ENCODE measurements at regions not wholly inside any gene's neighbourhood (a gene's known extent, or its start where the extent isn't known, plus 50 kb on each side); places are given as distances from the start of the nearest gene placed in this dataset.

- H3K9ac ChIP-seq (ENCODE audit: low read depth, low read length): no peak overlapping the region
Observed at GRCh38 chr5:116654925-116655324, 80.3 kb upstream of the SEMA6A start.

DNA sequence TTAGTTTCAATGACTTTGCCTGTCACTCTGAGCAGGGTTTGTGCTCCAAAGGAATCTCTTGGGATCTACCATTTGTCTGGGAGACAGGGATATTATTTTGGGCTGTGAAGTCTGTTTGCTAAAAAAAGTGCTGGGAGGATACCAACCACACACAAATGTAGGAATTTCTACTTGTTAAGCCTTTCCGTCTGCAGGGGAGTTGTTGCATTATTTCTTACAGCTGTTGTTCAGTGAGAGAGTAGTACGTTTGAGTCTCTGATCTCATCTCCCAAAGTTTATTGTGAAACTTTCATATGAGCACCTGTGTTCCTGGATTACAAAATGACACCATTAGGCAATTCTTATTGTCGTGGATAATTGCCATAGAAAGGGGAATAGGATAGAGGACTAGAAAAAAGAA, 78.3 kb upstream of the SEMA6A start:
- Histone ChIP-seq H3K27ac (ENCODE audit: low read depth, low read length) (peak overlapping the region; percentile 83), H3K4me3 (ENCODE audit: low read depth, low read length) (peak overlapping the region; percentile 28; the same call in 1 of the 2 replicates), H3K9ac (ENCODE audit: low read depth, low read length) (no peak overlapping the region), H3K36me3 (ENCODE audit: control insufficient read depth, insufficient read depth, low read length) (no peaks in the 10 kb centered on the region), H3K27me3 (ENCODE audit: control insufficient read depth, insufficient read depth, low read length) (no peaks in the 10 kb centered on the region), H3K4me1 (ENCODE audit: control insufficient read depth, insufficient read depth, low read length) (peaks cover 59% of the 10 kb centered on the region), H3K9me3 (ENCODE audit: control insufficient read depth, insufficient read depth, low read length) (no peaks in the 10 kb centered on the region)

More at GRCh38 chr5:116654925-116655324, 80.3 kb upstream of the SEMA6A start:
- Histone ChIP-seq H3K4me3 (ENCODE audit: low read depth, low read length) (no peak overlapping the region), H3K36me3 (ENCODE audit: control insufficient read depth, insufficient read depth, low read length) (no peaks in the 10 kb centered on the region), H3K27ac (ENCODE audit: low read depth, low read length) (peak overlapping the region; percentile 42), H3K9me3 (ENCODE audit: control insufficient read depth, insufficient read depth, low read length) (no peaks in the 10 kb centered on the region), H3K4me1 (ENCODE audit: control insufficient read depth, insufficient read depth, low read length) (peaks cover 59% of the 10 kb centered on the region), H3K27me3 (ENCODE audit: control insufficient read depth, insufficient read depth, low read length) (no peaks in the 10 kb centered on the region)

DNA sequence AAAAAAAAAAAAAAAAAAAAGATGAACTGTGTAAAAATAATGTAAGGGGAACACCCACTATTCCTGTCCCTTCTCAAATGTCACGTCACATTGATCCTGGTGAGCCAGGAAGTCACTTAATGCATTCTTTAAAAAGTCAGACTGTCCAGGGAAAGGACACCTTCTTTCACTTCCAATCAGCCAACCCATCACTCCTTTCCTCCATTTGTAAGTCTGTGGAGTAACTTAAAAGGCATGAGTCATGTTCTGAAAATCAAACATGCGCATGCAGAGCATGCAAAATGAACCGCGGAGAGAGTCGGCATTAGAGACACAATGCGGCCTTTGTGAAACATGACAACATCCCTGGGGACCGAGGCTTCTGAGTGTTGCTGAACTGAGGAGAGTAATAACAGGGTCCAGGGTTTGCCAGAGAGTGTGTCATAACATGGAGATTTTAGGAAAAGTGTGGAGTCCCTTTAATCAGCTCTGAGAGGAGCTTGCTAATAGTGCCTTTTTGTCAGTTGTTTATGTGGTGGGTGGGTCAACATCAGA, 77.6 kb upstream of the SEMA6A start:
- Histone ChIP-seq H3K36me3 (ENCODE audit: control insufficient read depth, insufficient read depth, low read length) (no peaks in the 10 kb centered on the region), H3K27me3 (ENCODE audit: control insufficient read depth, insufficient read depth, low read length) (no peaks in the 10 kb centered on the region), H3K9ac (ENCODE audit: low read depth, low read length) (peak overlapping the region; percentile 40), H3K27ac (ENCODE audit: low read depth, low read length) (peak overlapping the region; percentile 83), H3K4me1 (ENCODE audit: control insufficient read depth, insufficient read depth, low read length) (peaks cover 59% of the 10 kb centered on the region), H3K4me3 (ENCODE audit: low read depth, low read length) (peak overlapping the region; percentile 28), H3K9me3 (ENCODE audit: control insufficient read depth, insufficient read depth, low read length) (no peaks in the 10 kb centered on the region)

DNA sequence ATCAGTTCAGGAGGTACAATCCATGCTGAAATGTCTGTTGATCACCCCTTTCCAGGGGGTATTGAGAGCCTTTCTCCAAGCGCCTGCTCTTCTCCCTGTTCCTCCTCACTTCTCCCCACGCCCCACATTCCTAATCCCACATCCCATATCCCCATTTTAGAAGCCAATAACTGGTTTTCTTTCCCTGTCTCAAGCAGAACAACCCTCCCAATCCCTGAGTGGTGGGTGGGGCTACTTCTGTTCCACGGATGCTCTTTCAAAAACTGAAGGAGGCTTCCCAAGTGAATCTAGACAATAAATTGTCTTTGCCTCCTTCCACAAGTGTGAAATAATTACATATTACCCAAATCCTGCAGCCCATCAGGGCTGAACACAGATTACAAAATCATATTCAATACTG, 77.0 kb upstream of the SEMA6A start:
- no peak overlapping the region for H3K4me3 ChIP-seq (ENCODE audit: low read depth, low read length)
- peak overlapping the region; percentile 83 for H3K27ac ChIP-seq (ENCODE audit: low read depth, low read length)
- H3K9ac ChIP-seq (ENCODE audit: low read depth, low read length): no peak overlapping the region; the same call in 1 of the 2 replicates

DNA sequence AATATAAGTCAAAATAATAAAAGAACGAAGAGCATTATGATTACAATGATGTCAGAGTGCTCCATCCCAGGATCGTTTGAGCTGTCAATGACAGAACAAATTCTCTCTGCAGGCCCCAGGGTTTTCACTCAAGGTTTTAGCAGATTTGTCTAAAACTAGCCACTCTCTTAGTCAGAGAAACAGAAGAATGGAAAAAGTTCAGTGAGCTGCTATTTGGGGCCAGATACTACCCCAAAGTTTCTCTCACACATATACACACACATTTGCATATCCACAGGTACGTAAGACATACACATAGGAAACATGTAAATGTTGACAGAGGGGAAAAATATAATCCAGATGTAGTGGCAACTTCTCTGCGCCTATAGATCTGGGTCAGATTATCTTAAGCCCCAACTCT, 76.3 kb upstream of the SEMA6A start:
- H3K4me1 ChIP-seq (ENCODE audit: control insufficient read depth, insufficient read depth, low read length): peaks cover 51% of the 10 kb centered on the region
- H3K36me3 ChIP-seq (ENCODE audit: control insufficient read depth, insufficient read depth, low read length): no peaks in the 10 kb centered on the region
- H3K27ac ChIP-seq (ENCODE audit: low read depth, low read length): peak overlapping the region; percentile 83
- H3K27me3 ChIP-seq (ENCODE audit: control insufficient read depth, insufficient read depth, low read length): no peaks in the 10 kb centered on the region
- H3K4me3 ChIP-seq (ENCODE audit: low read depth, low read length): no peak overlapping the region
- H3K9ac ChIP-seq (ENCODE audit: low read depth, low read length): no peak overlapping the region
- no peaks in the 10 kb centered on the region for H3K9me3 ChIP-seq (ENCODE audit: control insufficient read depth, insufficient read depth, low read length)

More for the DNA sequence above, 77.0 kb upstream of the SEMA6A start:
- Histone ChIP-seq H3K27me3 (ENCODE audit: control insufficient read depth, insufficient read depth, low read length) (no peaks in the 10 kb centered on the region), H3K36me3 (ENCODE audit: control insufficient read depth, insufficient read depth, low read length) (no peaks in the 10 kb centered on the region), H3K4me1 (ENCODE audit: control insufficient read depth, insufficient read depth, low read length) (peaks cover 55% of the 10 kb centered on the region), H3K9me3 (ENCODE audit: control insufficient read depth, insufficient read depth, low read length) (no peaks in the 10 kb centered on the region)

DNA sequence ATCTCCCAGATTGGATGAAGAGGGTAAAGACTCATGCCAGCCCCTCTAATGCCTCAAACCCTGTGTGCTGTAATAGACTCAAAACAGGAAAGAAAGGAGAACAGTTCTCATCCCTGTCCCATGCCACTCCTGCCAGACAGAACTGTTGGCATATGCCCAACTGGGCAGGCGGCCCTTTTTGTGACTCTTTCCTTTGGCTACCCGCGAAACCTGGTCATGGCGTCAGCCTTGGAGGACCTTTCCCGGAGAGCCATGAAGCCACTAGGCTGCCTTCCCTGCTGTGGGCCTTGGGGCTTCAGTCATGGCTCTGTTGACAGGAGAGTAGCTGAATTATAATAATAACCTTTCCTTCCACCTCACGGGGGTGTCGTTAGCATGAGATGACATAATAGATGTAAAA, 75.9 kb upstream of the SEMA6A start:
- H3K27me3 ChIP-seq (ENCODE audit: control insufficient read depth, insufficient read depth, low read length): no peaks in the 10 kb centered on the region
- no peaks in the 10 kb centered on the region for H3K9me3 ChIP-seq (ENCODE audit: control insufficient read depth, insufficient read depth, low read length)
- no peaks in the 10 kb centered on the region for H3K36me3 ChIP-seq (ENCODE audit: control insufficient read depth, insufficient read depth, low read length)
- peaks cover 47% of the 10 kb centered on the region for H3K4me1 ChIP-seq (ENCODE audit: control insufficient read depth, insufficient read depth, low read length)
- no peak overlapping the region for H3K4me3 ChIP-seq (ENCODE audit: low read depth, low read length)
- no peak overlapping the region for H3K27ac ChIP-seq (ENCODE audit: low read depth, low read length)
- H3K9ac ChIP-seq (ENCODE audit: low read depth, low read length): no peak overlapping the region

DNA sequence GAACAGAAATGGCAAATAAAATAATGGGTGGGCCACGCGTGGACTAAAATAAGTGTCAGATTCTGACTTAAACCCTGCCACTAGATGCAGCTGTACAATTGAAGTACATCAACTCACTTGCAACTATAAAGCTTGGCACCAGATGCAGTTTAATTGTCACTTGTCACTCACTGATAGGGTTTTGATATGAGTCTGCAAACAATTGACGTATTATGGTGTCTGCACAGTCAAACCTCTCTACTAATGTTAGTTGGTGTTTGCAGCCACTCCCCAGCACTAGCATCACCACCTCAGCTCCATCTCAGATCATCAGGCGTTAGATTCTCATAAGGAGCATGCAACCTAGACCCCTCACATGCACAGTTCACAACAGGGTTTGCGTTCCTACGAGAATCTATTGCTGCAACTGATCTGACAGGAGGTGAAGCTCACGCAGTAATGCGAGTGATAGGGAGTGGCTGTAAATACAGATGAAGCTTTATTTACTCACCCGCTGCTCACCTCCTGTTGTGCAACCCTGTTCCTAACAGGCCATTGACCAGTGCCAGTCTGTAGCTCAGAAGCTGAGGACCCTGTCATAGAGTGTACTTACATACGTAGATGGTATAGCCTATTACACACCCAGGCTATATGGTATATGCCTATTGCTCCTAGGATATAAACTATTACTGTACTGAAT, 72.1 kb upstream of the SEMA6A start:
- no peaks in the 10 kb centered on the region for H3K36me3 ChIP-seq (ENCODE audit: control insufficient read depth, insufficient read depth, low read length)
- H3K27ac ChIP-seq (ENCODE audit: low read depth, low read length): no peak overlapping the region
- no peak overlapping the region for H3K4me3 ChIP-seq (ENCODE audit: low read depth, low read length)

GRCh38 chr5:116645627-116646026, 71.0 kb upstream of the SEMA6A start:
- no peak overlapping the region for H3K27ac ChIP-seq (ENCODE audit: low read depth, low read length)
- no peak overlapping the region for H3K9ac ChIP-seq (ENCODE audit: low read depth, low read length)
- no peak overlapping the region for H3K4me3 ChIP-seq (ENCODE audit: low read depth, low read length)
- H3K36me3 ChIP-seq (ENCODE audit: control insufficient read depth, insufficient read depth, low read length): no peaks in the 10 kb centered on the region
- no peaks in the 10 kb centered on the region for H3K9me3 ChIP-seq (ENCODE audit: control insufficient read depth, insufficient read depth, low read length)
- H3K4me1 ChIP-seq (ENCODE audit: control insufficient read depth, insufficient read depth, low read length): no peaks in the 10 kb centered on the region
- H3K27me3 ChIP-seq (ENCODE audit: control insufficient read depth, insufficient read depth, low read length): no peaks in the 10 kb centered on the region

More for the DNA sequence above, 72.1 kb upstream of the SEMA6A start:
- H3K9ac ChIP-seq (ENCODE audit: low read depth, low read length): no peak overlapping the region
- no peaks in the 10 kb centered on the region for H3K9me3 ChIP-seq (ENCODE audit: control insufficient read depth, insufficient read depth, low read length)
- peaks cover 9% of the 10 kb centered on the region for H3K4me1 ChIP-seq (ENCODE audit: control insufficient read depth, insufficient read depth, low read length)
- H3K27me3 ChIP-seq (ENCODE audit: control insufficient read depth, insufficient read depth, low read length): no peaks in the 10 kb centered on the region

GRCh38 chr5:116640236-116640635, 65.6 kb upstream of the SEMA6A start:
- H3K27me3 ChIP-seq (ENCODE audit: control insufficient read depth, insufficient read depth, low read length): no peaks in the 10 kb centered on the region
- H3K4me1 ChIP-seq (ENCODE audit: control insufficient read depth, insufficient read depth, low read length): 0 out of 2 replicates have a peak, but pooled peaks cover 5% of the 10 kb centered on the region
- no peak overlapping the region for H3K9ac ChIP-seq (ENCODE audit: low read depth, low read length)
- no peak overlapping the region for H3K4me3 ChIP-seq (ENCODE audit: low read depth, low read length)
- H3K36me3 ChIP-seq (ENCODE audit: control insufficient read depth, insufficient read depth, low read length): no peaks in the 10 kb centered on the region
- H3K27ac ChIP-seq (ENCODE audit: low read depth, low read length): no peak overlapping the region
- no peaks in the 10 kb centered on the region for H3K9me3 ChIP-seq (ENCODE audit: control insufficient read depth, insufficient read depth, low read length)

DNA sequence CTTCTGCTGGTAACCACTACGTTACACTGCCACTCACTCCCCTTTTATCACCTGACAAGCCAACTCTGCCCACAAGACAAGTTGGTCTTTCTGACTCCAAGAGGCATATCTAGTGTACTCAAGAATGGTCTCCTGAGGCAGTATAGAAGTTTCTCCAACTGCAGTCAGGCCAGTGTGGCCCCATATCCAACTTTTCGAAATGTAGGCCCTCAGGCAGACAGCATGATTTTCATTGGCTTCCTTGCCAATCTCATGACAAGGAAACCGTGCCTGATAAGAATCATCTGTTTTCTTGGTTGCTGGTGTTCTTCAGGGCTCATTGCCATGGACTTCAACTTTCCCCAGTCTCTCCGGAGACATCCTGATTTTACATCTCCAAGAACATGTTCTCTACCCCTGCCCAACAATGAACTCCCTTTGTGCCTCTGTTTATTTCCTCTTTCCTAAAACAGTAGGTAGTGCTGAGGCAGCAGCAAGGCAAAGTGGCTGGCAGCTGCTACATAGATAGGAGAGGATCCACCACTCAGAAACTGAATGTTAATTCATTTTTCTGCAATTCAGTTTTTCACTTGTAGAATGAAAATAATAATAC, 62.6 kb upstream of the SEMA6A start:
- H3K4me1 ChIP-seq (ENCODE audit: control insufficient read depth, insufficient read depth, low read length): peaks cover 9% of the 10 kb centered on the region; the same call in 1 of the 2 replicates
- no peaks in the 10 kb centered on the region for H3K36me3 ChIP-seq (ENCODE audit: control insufficient read depth, insufficient read depth, low read length)
- H3K27me3 ChIP-seq (ENCODE audit: control insufficient read depth, insufficient read depth, low read length): no peaks in the 10 kb centered on the region
- H3K9me3 ChIP-seq (ENCODE audit: control insufficient read depth, insufficient read depth, low read length): no peaks in the 10 kb centered on the region
- no peak overlapping the region for H3K9ac ChIP-seq (ENCODE audit: low read depth, low read length)
- H3K27ac ChIP-seq (ENCODE audit: low read depth, low read length): no peak overlapping the region
- H3K4me3 ChIP-seq (ENCODE audit: low read depth, low read length): no peak overlapping the region

DNA sequence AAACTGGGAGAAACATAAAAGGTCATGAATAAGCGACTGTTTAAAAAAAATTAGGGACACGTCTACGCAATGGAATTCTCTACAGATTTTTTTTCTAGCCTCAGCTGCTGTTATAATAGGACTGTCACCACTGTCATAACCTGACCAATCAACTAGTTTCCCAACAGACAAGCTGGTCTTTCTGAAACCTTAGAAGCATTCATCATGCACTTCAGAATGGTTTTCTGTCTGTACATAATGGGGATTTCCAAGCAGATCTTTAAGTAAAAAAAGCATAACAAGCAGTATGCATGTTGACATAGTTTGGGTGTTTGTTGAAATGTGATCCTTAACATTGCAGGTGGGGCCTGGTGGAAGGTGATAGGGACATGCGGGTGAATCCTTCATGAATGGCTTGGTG, 58.3 kb upstream of the SEMA6A start:
- Histone ChIP-seq H3K36me3 (ENCODE audit: control insufficient read depth, insufficient read depth, low read length) (no peaks in the 10 kb centered on the region), H3K27ac (ENCODE audit: low read depth, low read length) (no peak overlapping the region), H3K27me3 (ENCODE audit: control insufficient read depth, insufficient read depth, low read length) (no peaks in the 10 kb centered on the region), H3K9ac (ENCODE audit: low read depth, low read length) (no peak overlapping the region), H3K4me3 (ENCODE audit: low read depth, low read length) (no peak overlapping the region), H3K9me3 (ENCODE audit: control insufficient read depth, insufficient read depth, low read length) (no peaks in the 10 kb centered on the region), H3K4me1 (ENCODE audit: control insufficient read depth, insufficient read depth, low read length) (peaks cover 27% of the 10 kb centered on the region)
